ENCODE measurements at regions not wholly inside any gene's neighbourhood (a gene's known extent, or its start where the extent isn't known, plus 50 kb on each side); places are given as distances from the start of the nearest gene placed in this dataset.

GRCh38 chr18:73933685-73934084 lies 213.9 kb downstream of the FBXO15 start:
- TF ChIP-seq CTCF (IDR thresholded peaks at IDR 0.05): no peak
- no peak for TF ChIP-seq POLR2A (IDR thresholded peaks at IDR 0.05)
- TF ChIP-seq EP300 (IDR thresholded peaks at IDR 0.05): no peak

Measured in gastroesophageal sphincter (tissue), 3 donors.